Neural crest cell (in vitro differentiated cells): ENCODE measurements at regions not wholly inside any gene's neighbourhood (a gene's known extent, or its start where the extent isn't known, plus 50 kb on each side); places are given as distances from the start of the nearest gene placed in this dataset.
A peak's percentile ranks its signal among the peaks of the same experiment; 100 is the strongest.

Experiments
- DNase-seq: peaks from one replicate; pipeline ENCODE4 v3.0.0; 2021; ENCODE audit warnings: low read depth, mixed read lengths, low spot score
- H3K27ac Mint-ChIP-seq: one replicate; pipeline ENCODE4 v1.8.0; 2021; ENCODE audit warnings: mild to moderate bottlenecking, mixed read lengths; ENCODE audit not compliant: unreplicated experiment
- H3K27me3 Mint-ChIP-seq: 2 replicates; pipeline ENCODE4 v1.8.0; 2021; ENCODE audit warnings: low read depth, mild to moderate bottlenecking, mixed read lengths
- H3K36me3 Mint-ChIP-seq: 2 replicates; pipeline ENCODE4 v1.8.0; 2021; ENCODE audit warnings: low read depth, mild to moderate bottlenecking, mixed read lengths
- H3K4me1 Mint-ChIP-seq: 2 replicates; pipeline ENCODE4 v1.8.0; 2021; ENCODE audit warnings: mixed read lengths
- H3K4me3 Mint-ChIP-seq: one replicate; pipeline ENCODE4 v1.8.0; 2021; ENCODE audit warnings: mild to moderate bottlenecking, mixed read lengths
- H3K9me3 Mint-ChIP-seq: 2 replicates; pipeline ENCODE4 v1.8.0; 2021; ENCODE audit warnings: mixed read lengths
- TF ChIP-seq, protein P1 (sequence below): fragments of 200-600 bp; sonication (generic); conservative IDR thresholded peaks from 2 replicates; pipeline ENCODE4 v1.5.0; 2021; ENCODE audit warnings: antibody characterized with exemption, mild to moderate bottlenecking

DNA sequence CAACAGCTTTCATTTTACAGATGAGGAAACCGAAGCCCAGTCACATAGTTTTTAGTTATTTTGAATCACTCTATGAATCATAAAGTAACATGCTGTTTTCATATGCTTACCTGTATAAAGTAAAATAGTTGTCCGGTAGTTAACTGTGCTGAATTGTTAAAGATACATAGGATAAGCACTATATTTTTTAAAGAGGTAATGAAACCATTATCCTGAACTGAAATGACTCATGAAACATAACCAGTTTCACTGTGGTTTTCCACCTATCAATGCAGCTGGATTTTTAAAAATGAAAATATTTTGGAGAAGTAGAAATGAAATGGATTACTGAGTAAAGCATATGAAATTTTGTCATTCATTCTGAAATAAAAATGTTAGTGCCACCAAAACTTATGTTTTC lies 655.0 kb downstream of the OLFM4 start:
- no peak for DNase-seq
- no peaks in the 10 kb centered on the region for H3K36me3 Mint-ChIP-seq
- no peak overlapping the region for H3K27ac Mint-ChIP-seq
- TF ChIP-seq, protein P1, sequence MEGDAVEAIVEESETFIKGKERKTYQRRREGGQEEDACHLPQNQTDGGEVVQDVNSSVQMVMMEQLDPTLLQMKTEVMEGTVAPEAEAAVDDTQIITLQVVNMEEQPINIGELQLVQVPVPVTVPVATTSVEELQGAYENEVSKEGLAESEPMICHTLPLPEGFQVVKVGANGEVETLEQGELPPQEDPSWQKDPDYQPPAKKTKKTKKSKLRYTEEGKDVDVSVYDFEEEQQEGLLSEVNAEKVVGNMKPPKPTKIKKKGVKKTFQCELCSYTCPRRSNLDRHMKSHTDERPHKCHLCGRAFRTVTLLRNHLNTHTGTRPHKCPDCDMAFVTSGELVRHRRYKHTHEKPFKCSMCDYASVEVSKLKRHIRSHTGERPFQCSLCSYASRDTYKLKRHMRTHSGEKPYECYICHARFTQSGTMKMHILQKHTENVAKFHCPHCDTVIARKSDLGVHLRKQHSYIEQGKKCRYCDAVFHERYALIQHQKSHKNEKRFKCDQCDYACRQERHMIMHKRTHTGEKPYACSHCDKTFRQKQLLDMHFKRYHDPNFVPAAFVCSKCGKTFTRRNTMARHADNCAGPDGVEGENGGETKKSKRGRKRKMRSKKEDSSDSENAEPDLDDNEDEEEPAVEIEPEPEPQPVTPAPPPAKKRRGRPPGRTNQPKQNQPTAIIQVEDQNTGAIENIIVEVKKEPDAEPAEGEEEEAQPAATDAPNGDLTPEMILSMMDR: no peak
- no peaks in the 10 kb centered on the region for H3K27me3 Mint-ChIP-seq
- no peak overlapping the region for H3K4me3 Mint-ChIP-seq
- H3K9me3 Mint-ChIP-seq: peaks cover 7% of the 10 kb centered on the region
- no peaks in the 10 kb centered on the region for H3K4me1 Mint-ChIP-seq

DNA sequence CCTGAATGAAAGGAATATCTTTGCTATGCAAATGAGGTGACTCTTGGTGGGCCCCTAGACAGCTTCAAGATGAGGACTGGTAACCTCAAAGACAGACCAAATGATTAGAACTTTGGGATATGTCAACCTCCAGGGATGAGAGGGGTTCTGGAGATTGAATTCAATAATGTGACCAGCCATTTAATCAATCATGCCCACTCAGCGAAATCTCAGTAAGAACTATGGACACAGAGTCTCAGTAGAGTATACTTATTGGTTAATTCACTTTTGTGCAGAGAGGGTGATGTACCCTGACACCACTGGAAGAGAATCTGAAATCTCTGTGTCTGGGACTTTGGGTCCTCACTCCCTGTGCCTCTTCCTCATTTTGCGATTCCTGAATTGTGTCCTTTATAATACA lies 662.8 kb downstream of the OLFM4 start:
- no peak overlapping the region for H3K4me3 Mint-ChIP-seq
- H3K4me1 Mint-ChIP-seq: peaks cover 18% of the 10 kb centered on the region
- TF ChIP-seq, protein P1: no peak
- H3K27me3 Mint-ChIP-seq: no peaks in the 10 kb centered on the region
- H3K9me3 Mint-ChIP-seq: no peaks in the 10 kb centered on the region
- DNase-seq: no peak
- no peak overlapping the region for H3K27ac Mint-ChIP-seq
- H3K36me3 Mint-ChIP-seq: peaks cover 4% of the 10 kb centered on the region

DNA sequence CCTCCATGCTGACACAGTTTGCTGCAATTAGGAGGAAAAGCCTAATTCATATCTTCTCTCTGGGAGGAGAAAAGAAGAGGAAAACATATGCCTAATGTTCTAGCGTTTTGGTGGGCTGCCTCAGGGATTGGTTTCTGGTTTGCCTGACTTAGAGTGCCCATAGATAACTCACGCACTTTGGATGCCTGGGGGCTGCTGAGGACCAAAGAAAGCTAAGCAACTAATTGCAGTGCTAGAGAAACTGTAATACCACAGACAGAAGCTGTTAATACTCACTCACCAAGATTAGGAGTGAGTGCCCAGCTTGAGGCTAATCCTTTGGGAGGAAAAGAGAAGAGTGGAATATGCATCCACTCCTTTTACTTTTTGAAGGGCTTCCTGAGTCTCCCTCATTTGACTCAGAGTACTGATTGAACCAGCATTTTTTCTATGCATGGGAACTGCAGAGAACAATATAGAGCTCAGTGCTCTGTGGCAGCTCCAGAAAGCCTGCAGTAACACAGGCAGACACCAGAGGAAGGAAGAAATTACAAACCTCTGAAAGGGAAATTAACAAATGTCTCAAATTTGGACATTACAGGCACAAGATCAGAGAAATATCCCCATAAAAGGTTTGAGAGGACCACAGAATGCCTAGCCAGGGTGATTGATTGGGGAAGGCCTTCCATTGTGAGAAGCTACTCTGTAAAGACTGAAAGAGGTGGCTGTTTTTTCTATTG lies 666.4 kb downstream of the OLFM4 start:
- Mint-ChIP-seq H3K27me3 (no peaks in the 10 kb centered on the region), H3K4me3 (no peak overlapping the region), H3K27ac (peak overlapping the region; percentile 0), H3K4me1 (peaks cover 18% of the 10 kb centered on the region), H3K36me3 (peaks cover 4% of the 10 kb centered on the region), H3K9me3 (peaks cover 11% of the 10 kb centered on the region)
- DNase-seq: no peak
- TF ChIP-seq, protein P1: no peak

DNA sequence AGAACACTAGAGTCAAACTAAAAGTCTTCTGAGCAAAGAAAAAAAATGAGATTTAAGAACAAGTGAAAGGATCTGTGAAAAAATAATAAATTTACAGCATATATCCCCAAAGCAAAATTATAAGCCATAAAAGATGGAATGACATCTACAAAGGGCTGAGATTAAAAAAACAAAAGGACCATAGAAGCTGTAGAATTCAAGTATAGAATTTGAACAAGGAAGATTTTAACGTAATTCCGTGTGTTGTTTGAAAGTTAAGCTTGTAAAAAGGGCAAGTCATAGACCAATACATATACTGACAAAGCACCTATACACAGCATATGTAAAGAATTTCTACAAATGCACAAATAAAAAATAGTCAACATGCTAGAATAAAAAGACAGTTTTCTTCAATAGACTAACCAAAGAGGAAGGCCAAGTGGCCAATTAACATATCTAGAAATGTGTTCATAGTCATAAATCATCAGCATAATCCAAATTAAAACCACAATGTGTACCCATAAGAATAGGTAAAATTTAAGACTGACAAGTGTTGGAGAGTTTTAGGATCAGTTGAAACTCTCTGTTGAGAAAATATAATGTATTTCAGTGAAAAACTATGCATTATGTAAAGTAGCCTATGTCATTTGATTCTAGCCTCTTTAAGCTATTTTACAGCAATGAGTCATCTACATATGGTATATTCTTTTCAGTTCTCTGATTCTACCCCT lies 674.9 kb downstream of the OLFM4 start:
- Mint-ChIP-seq H3K4me3 (no peak overlapping the region), H3K9me3 (peaks cover 5% of the 10 kb centered on the region), H3K27ac (no peak overlapping the region), H3K27me3 (no peaks in the 10 kb centered on the region), H3K4me1 (no peaks in the 10 kb centered on the region), H3K36me3 (no peaks in the 10 kb centered on the region)
- DNase-seq: no peak
- TF ChIP-seq, protein P1: no peak

DNA sequence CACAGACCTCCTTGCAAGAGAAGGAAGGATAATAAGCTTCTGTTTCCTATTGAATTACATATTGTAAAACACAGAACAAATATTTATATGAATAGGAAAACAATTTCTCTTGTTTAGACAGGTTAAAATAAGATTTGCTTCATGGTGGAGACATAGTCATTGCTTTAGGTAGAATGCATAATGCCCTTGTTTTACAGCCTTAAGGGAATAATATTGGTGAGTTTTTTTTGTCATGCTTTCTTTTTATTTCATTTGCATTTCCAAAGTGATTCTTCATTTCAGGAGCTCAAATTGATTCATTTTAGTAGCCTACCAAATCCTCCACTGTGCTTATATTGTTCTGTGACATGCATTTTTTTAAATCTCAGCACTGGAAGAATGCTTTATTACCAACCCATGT lies 690.7 kb downstream of the OLFM4 start:
- Mint-ChIP-seq H3K9me3 (peaks cover 7% of the 10 kb centered on the region), H3K4me1 (no peaks in the 10 kb centered on the region), H3K36me3 (peaks cover 6% of the 10 kb centered on the region)

More for the DNA sequence above, 690.7 kb downstream of the OLFM4 start:
- DNase-seq: no peak
- Mint-ChIP-seq H3K27ac (no peak overlapping the region), H3K27me3 (no peaks in the 10 kb centered on the region), H3K4me3 (no peak overlapping the region)
- TF ChIP-seq, protein P1: no peak
